ENCODE measurements at regions not wholly inside any gene's neighbourhood (a gene's known extent, or its start where the extent isn't known, plus 50 kb on each side); places are given as distances from the start of the nearest gene placed in this dataset.

- no peak for TF ChIP-seq E2F6 (IDR thresholded peaks at IDR 0.05; ENCODE audit: borderline replicate concordance in 1 of 2, extremely low read depth in 1 of 2, insufficient read depth in 1 of 2, insufficient read length in 1 of 2, low read depth in 1 of 2, low read length in 1 of 2, poor library complexity in 1 of 2, severe bottlenecking in 1 of 2)
- no peak for TF ChIP-seq ZNF3 (CRISPR knock-in tag; IDR thresholded peaks at IDR 0.05)
- no peak for TF ChIP-seq TBL1XR1 (IDR thresholded peaks at IDR 0.05; ENCODE audit: low read length in 2 of 2)
- no peak for TF ChIP-seq ETV6 (IDR thresholded peaks at IDR 0.05; ENCODE audit: borderline replicate concordance in 1 of 2, low read depth in 2 of 2, low read length in 1 of 2)
- no peak for TF ChIP-seq ETV6 (CRISPR knock-in tag; IDR thresholded peaks at IDR 0.05; ENCODE audit: borderline replicate concordance)
- TF ChIP-seq TCF7 (IDR thresholded peaks at IDR 0.05; ENCODE audit: borderline replicate concordance) = no peak
- no peak for TF ChIP-seq NFIX (CRISPR knock-in tag; IDR thresholded peaks at IDR 0.05; ENCODE audit: low read depth)
- peak; percentile 39 for TF ChIP-seq TAL1 (IDR thresholded peaks at IDR 0.05)
- no peak for TF ChIP-seq CTCF (IDR thresholded peaks at IDR 0.05 in 2 of 3, conservative IDR thresholded peaks at IDR 0.05 in 1 of 3; ENCODE audit: insufficient read depth in 2 of 3, low read depth in 1 of 3, low read length in 3 of 3)
- TF ChIP-seq PHTF2 (CRISPR knock-in tag; IDR thresholded peaks at IDR 0.05) = no peak
- TF ChIP-seq, protein P1, sequence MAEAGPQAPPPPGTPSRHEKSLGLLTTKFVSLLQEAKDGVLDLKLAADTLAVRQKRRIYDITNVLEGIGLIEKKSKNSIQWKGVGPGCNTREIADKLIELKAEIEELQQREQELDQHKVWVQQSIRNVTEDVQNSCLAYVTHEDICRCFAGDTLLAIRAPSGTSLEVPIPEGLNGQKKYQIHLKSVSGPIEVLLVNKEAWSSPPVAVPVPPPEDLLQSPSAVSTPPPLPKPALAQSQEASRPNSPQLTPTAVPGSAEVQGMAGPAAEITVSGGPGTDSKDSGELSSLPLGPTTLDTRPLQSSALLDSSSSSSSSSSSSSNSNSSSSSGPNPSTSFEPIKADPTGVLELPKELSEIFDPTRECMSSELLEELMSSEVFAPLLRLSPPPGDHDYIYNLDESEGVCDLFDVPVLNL (CRISPR knock-in tag; IDR thresholded peaks at IDR 0.05; ENCODE audit: low read depth) = no peak
- no peak for TF ChIP-seq CBX5 (IDR thresholded peaks at IDR 0.05; ENCODE audit: borderline replicate concordance, low read depth)
- no peak for TF ChIP-seq CLOCK (CRISPR knock-in tag; IDR thresholded peaks at IDR 0.05; ENCODE audit: borderline replicate concordance)
- no peak for TF ChIP-seq ZFP30 (CRISPR knock-in tag; IDR thresholded peaks at IDR 0.05; ENCODE audit: borderline replicate concordance)
- TF ChIP-seq FOSL1 (tag; conservative IDR thresholded peaks at IDR 0.05) = peak; percentile 78
- no peak for TF ChIP-seq RBBP5 (IDR thresholded peaks at IDR 0.05; ENCODE audit: borderline replicate concordance, insufficient read depth, low read length, poor library complexity, severe bottlenecking)
- TF ChIP-seq CHD1 (IDR thresholded peaks at IDR 0.05; ENCODE audit: low read length) = no peak
- TF ChIP-seq CTBP1 (IDR thresholded peaks at IDR 0.05; ENCODE audit: borderline replicate concordance) = no peak
- peak; percentile 69; the same call in 1 of the 2 replicates for TF ChIP-seq DPF2 (IDR thresholded peaks at IDR 0.05)
- no peak for TF ChIP-seq MLLT1 (IDR thresholded peaks at IDR 0.05)
- no peak for TF ChIP-seq ZNF79 (CRISPR knock-in tag; IDR thresholded peaks at IDR 0.05; ENCODE audit: low read depth)
Measured at GRCh38 chr16:72554935-72555334, 383.0 kb upstream of the PMFBP1 start (continued).

All from K562 (cell line).